Effector memory CD4-positive, alpha-beta T cell (primary cell): ENCODE measurements at regions not wholly inside any gene's neighbourhood (a gene's known extent, or its start where the extent isn't known, plus 50 kb on each side); places are given as distances from the start of the nearest gene placed in this dataset.

Source experiments
- DNase-seq, 3 donors: peaks; one replicate each; pipeline ENCODE4 v3.0.0-alpha.2; 2020
- H3K27ac ChIP-seq: 2 replicates; pipeline ENCODE4 v1.7.0; 2013; ENCODE audit warnings: mild to moderate bottlenecking, low read length, moderate library complexity; ENCODE audit not compliant: insufficient read depth, poor library complexity, severe bottlenecking
- H3K27me3 ChIP-seq: replicated peaks from 2 replicates; pipeline ENCODE4 v1.7.0; 2013; ENCODE audit warnings: mild to moderate bottlenecking, low read length; ENCODE audit not compliant: insufficient read depth, control insufficient read depth, poor library complexity, severe bottlenecking
- H3K36me3 ChIP-seq: 2 replicates; pipeline ENCODE4 v1.7.0; 2013; ENCODE audit warnings: mild to moderate bottlenecking, low read length, moderate library complexity; ENCODE audit not compliant: control insufficient read depth, insufficient read depth
- H3K4me1 ChIP-seq: 2 replicates; pipeline ENCODE4 v1.7.0; 2013; ENCODE audit warnings: low read length, mild to moderate bottlenecking; ENCODE audit not compliant: control insufficient read depth, insufficient read depth, poor library complexity, severe bottlenecking
- H3K4me3 ChIP-seq: 2 replicates; pipeline ENCODE4 v1.7.0; 2013; ENCODE audit warnings: low read length, low read depth, mild to moderate bottlenecking; ENCODE audit not compliant: insufficient read depth, poor library complexity, severe bottlenecking
- H3K9me3 ChIP-seq: 2 replicates; pipeline ENCODE4 v1.7.0; 2013; ENCODE audit warnings: mild to moderate bottlenecking, low read length, moderate library complexity; ENCODE audit not compliant: control insufficient read depth

GRCh38 chr21:16837721-16838120, 675.1 kb upstream of the CXADR start:
- H3K27me3 ChIP-seq, result no peaks in the 10 kb centered on the region
- no peaks in the 10 kb centered on the region for H3K4me1 ChIP-seq
- no peak overlapping the region for H3K27ac ChIP-seq
- no peak overlapping the region for H3K4me3 ChIP-seq
- no peaks in the 10 kb centered on the region for H3K9me3 ChIP-seq
- H3K36me3 ChIP-seq, result no peaks in the 10 kb centered on the region
- DNase-seq, result no peak

GRCh38 chr21:16838331-16838730, 674.5 kb upstream of the CXADR start:
- H3K9me3 ChIP-seq, result no peaks in the 10 kb centered on the region
- no peaks in the 10 kb centered on the region for H3K36me3 ChIP-seq
- no peaks in the 10 kb centered on the region for H3K4me1 ChIP-seq

GRCh38 chr21:16840538-16840937, 672.3 kb upstream of the CXADR start:
- Histone ChIP-seq H3K4me3 (no peak overlapping the region), H3K4me1 (no peaks in the 10 kb centered on the region), H3K27ac (no peak overlapping the region), H3K27me3 (no peaks in the 10 kb centered on the region), H3K36me3 (no peaks in the 10 kb centered on the region), H3K9me3 (no peaks in the 10 kb centered on the region)
- DNase-seq, result no peak

More at GRCh38 chr21:16838331-16838730, 674.5 kb upstream of the CXADR start:
- Histone ChIP-seq H3K27ac (no peak overlapping the region), H3K27me3 (no peaks in the 10 kb centered on the region), H3K4me3 (no peak overlapping the region)
- DNase-seq, result no peak

GRCh38 chr21:16841975-16842695, 670.7 kb upstream of the CXADR start:
- H3K4me1 ChIP-seq, result no peaks in the 10 kb centered on the region
- H3K4me3 ChIP-seq, result no peak overlapping the region
- no peaks in the 10 kb centered on the region for H3K27me3 ChIP-seq
- no peak for DNase-seq
- H3K9me3 ChIP-seq, result no peaks in the 10 kb centered on the region
- no peaks in the 10 kb centered on the region for H3K36me3 ChIP-seq
- H3K27ac ChIP-seq, result no peak overlapping the region

GRCh38 chr21:16842696-16843035, 670.2 kb upstream of the CXADR start:
- no peak for DNase-seq
- Histone ChIP-seq H3K36me3 (no peaks in the 10 kb centered on the region), H3K9me3 (no peaks in the 10 kb centered on the region), H3K27me3 (no peaks in the 10 kb centered on the region), H3K4me3 (no peak overlapping the region), H3K4me1 (no peaks in the 10 kb centered on the region), H3K27ac (no peak overlapping the region)

GRCh38 chr21:16847211-16847610, 665.6 kb upstream of the CXADR start:
- no peaks in the 10 kb centered on the region for H3K36me3 ChIP-seq
- no peak overlapping the region for H3K27ac ChIP-seq
- no peaks in the 10 kb centered on the region for H3K27me3 ChIP-seq
- no peak for DNase-seq
- no peaks in the 10 kb centered on the region for H3K4me1 ChIP-seq
- H3K4me3 ChIP-seq, result no peak overlapping the region
- no peaks in the 10 kb centered on the region for H3K9me3 ChIP-seq

- DNase-seq, result no peak
- no peak overlapping the region for H3K4me3 ChIP-seq
- H3K27me3 ChIP-seq, result no peaks in the 10 kb centered on the region
- H3K4me1 ChIP-seq, result no peaks in the 10 kb centered on the region
- H3K9me3 ChIP-seq, result no peaks in the 10 kb centered on the region
- no peak overlapping the region for H3K27ac ChIP-seq
- H3K36me3 ChIP-seq, result no peaks in the 10 kb centered on the region
Observed at GRCh38 chr21:16851054-16851453, 661.8 kb upstream of the CXADR start.

GRCh38 chr21:16855164-16855667, 657.6 kb upstream of the CXADR start:
- Histone ChIP-seq H3K9me3 (no peaks in the 10 kb centered on the region), H3K4me1 (no peaks in the 10 kb centered on the region), H3K4me3 (no peak overlapping the region), H3K36me3 (no peaks in the 10 kb centered on the region), H3K27me3 (no peaks in the 10 kb centered on the region), H3K27ac (no peak overlapping the region)
- no peak for DNase-seq

GRCh38 chr21:16863362-16863905, 649.4 kb upstream of the CXADR start:
- Histone ChIP-seq H3K36me3 (no peaks in the 10 kb centered on the region), H3K27me3 (no peaks in the 10 kb centered on the region), H3K4me1 (no peaks in the 10 kb centered on the region), H3K9me3 (no peaks in the 10 kb centered on the region), H3K27ac (no peak overlapping the region), H3K4me3 (no peak overlapping the region)
- no peak for DNase-seq

- DNase-seq, result no peak
- H3K4me3 ChIP-seq, result no peak overlapping the region
- no peak overlapping the region for H3K27ac ChIP-seq
Observed at GRCh38 chr21:16863908-16864307, 648.9 kb upstream of the CXADR start.

More at GRCh38 chr21:16863908-16864307, 648.9 kb upstream of the CXADR start:
- Histone ChIP-seq H3K9me3 (no peaks in the 10 kb centered on the region), H3K27me3 (no peaks in the 10 kb centered on the region), H3K4me1 (no peaks in the 10 kb centered on the region), H3K36me3 (no peaks in the 10 kb centered on the region)
